Natural killer cell treated with Interleukin-12 subunit alpha and Interleukin-12 subunit beta and Interleukin-15 and Interleukin-18, amount 100 ng/mL, for 72 hours (primary cell): ENCODE measurements at regions not wholly inside any gene's neighbourhood (a gene's known extent, or its start where the extent isn't known, plus 50 kb on each side); places are given as distances from the start of the nearest gene placed in this dataset.
"Not testable (repeated sequence)": the region's sequence is repeated elsewhere in the genome, so short reads cannot be mapped to it uniquely, and the experiment has no call there.

Source experiments
- ATAC-seq, 2 donors: fragments of 150-1000 bp; cut with Tn5 transposase in 1 of 2; sonication (Bioruptor Pico), chemical (Tn5 transposase) in 1 of 2; 2 replicates each; pipeline ENCODE4 v1.10.0; 2021
- DNase-seq: peaks from one replicate; pipeline ENCODE4 v3.0.0; 2022; ENCODE audit warnings: low spot score
- H3K27ac Mint-ChIP-seq, 2 donors: 1 replicate in 1 of 2; 2 replicates in 1 of 2; pipeline ENCODE4 v1.8.0; 2022; ENCODE audit warnings: mixed read lengths in 2 of 2, mild to moderate bottlenecking in 1 of 2, moderate library complexity in 1 of 2
- H3K27me3 Mint-ChIP-seq, 2 donors: 1 replicate in 1 of 2; 2 replicates in 1 of 2; pipeline ENCODE4 v1.8.0; 2022; ENCODE audit warnings: mixed read lengths in 2 of 2
- H3K36me3 Mint-ChIP-seq: one replicate; pipeline ENCODE4 v1.8.0; 2022; ENCODE audit warnings: mixed read lengths
- H3K4me1 Mint-ChIP-seq, 2 donors: 1 replicate in 1 of 2; 2 replicates in 1 of 2; pipeline ENCODE4 v1.8.0; 2022; ENCODE audit warnings: low read depth in 2 of 2, mixed read lengths in 2 of 2, mild to moderate bottlenecking in 1 of 2
- H3K4me3 Mint-ChIP-seq: one replicate; pipeline ENCODE4 v1.8.0; 2022; ENCODE audit warnings: mixed read lengths
- H3K9me3 Mint-ChIP-seq: 2 replicates; pipeline ENCODE4 v1.8.0; 2022; ENCODE audit warnings: mixed read lengths

DNA sequence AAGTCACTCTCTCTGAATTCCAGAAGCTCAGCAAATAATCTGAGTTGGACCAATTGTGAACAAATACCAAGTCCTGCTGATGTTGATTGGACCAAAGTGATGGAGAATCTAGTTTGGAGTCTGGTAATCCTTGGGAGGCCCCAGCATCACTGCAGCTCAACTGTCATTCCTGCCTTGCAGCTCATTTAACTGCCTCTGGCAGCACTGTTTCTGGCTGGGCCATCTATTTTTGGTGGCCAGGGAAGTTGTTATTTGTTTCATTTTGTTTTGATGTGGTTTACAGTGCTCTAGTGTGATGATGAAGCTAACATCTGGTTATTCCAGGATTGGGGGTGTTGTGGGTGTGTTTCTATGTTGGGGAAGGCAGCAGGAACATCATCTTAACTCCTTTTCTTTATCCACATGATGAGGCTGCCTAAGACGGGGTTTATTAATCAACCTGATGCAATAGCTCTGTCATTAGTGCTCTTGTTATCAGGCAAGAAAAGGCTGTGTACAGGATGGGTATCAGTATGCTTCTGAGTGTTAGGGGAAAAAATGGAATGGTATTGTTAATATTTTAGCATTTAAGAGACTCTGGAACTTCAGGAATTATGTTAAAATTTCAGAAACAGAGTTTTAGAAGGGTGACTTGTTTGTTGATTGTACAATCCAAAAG is 91.7 kb upstream of the SEC22B start:
- H3K9me3 Mint-ChIP-seq, ATAC-seq, H3K4me3 Mint-ChIP-seq, H3K27me3 Mint-ChIP-seq, DNase-seq, H3K27ac Mint-ChIP-seq, H3K4me1 Mint-ChIP-seq, H3K36me3 Mint-ChIP-seq: not testable (repeated sequence)

- not testable (repeated sequence) for H3K4me1 Mint-ChIP-seq, DNase-seq, H3K4me3 Mint-ChIP-seq, H3K36me3 Mint-ChIP-seq, H3K27me3 Mint-ChIP-seq, ATAC-seq, H3K9me3 Mint-ChIP-seq, H3K27ac Mint-ChIP-seq
Measured at GRCh38 chr1:120264564-120264963, 88.2 kb upstream of the SEC22B start.

- H3K4me3 Mint-ChIP-seq, H3K36me3 Mint-ChIP-seq, H3K27ac Mint-ChIP-seq, DNase-seq, H3K27me3 Mint-ChIP-seq, ATAC-seq, H3K4me1 Mint-ChIP-seq, H3K9me3 Mint-ChIP-seq: not testable (repeated sequence)
Measured at GRCh38 chr1:120262791-120263751, 86.8 kb upstream of the SEC22B start.

DNA sequence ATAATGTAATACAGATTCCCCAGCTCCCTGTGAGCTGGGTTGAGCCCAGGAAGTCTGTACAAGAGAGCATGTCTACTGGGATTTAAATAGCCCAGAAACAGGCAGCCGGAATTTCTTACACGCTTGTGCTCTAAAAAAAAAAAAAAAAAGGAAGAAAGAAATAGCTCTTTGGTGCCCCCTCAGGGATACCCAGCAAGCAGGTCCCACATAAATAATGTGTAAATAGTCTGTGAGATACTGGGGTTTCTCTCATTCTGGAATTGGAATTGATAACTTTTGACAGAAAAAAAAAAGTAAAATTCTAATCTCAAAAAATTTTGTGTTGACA is 81.4 kb upstream of the SEC22B start:
- not testable (repeated sequence) for H3K4me1 Mint-ChIP-seq, H3K4me3 Mint-ChIP-seq, H3K27ac Mint-ChIP-seq, ATAC-seq, H3K27me3 Mint-ChIP-seq, H3K36me3 Mint-ChIP-seq, DNase-seq, H3K9me3 Mint-ChIP-seq

DNA sequence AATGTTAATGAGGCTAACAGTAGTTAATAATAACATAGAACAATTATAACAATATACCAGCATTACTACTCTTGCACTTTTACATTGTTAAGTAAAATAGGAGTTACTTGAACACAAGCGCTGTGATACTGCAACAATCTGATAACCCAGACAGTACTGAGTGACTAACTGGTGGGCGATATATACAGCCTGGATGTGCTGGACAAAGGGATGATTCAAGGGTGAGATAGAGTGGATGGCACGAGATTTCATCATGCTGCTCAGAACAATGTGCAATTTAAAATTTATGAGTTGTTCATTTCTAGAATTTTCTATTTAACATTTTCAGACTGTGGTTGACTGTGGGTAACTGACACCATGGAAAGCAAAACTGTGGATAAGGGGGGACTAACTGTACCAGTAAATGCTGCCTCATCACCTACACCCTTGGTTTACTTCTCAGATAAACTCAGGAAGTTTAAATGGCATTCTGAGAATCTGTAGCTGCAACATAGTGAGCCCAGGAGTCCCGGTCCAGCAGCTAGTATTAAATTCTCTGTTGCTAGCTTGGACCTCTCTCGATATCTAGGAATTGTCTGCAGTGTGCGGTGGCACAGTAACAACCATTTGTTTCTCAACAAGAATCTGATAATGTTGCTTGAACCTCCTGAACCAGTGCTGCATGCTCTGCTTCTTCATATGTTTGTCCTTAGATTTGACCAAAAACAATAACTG is 80.9 kb upstream of the SEC22B start:
- not testable (repeated sequence) for H3K4me1 Mint-ChIP-seq, H3K27ac Mint-ChIP-seq, H3K36me3 Mint-ChIP-seq, H3K4me3 Mint-ChIP-seq, DNase-seq, H3K27me3 Mint-ChIP-seq, H3K9me3 Mint-ChIP-seq
- peak; percentile 56 to 61 for ATAC-seq

GRCh38 chr1:120250756-120251155 is 74.4 kb upstream of the SEC22B start:
- H3K27ac Mint-ChIP-seq, H3K9me3 Mint-ChIP-seq, ATAC-seq, H3K4me3 Mint-ChIP-seq, H3K36me3 Mint-ChIP-seq, H3K4me1 Mint-ChIP-seq, H3K27me3 Mint-ChIP-seq, DNase-seq: not testable (repeated sequence)

DNA sequence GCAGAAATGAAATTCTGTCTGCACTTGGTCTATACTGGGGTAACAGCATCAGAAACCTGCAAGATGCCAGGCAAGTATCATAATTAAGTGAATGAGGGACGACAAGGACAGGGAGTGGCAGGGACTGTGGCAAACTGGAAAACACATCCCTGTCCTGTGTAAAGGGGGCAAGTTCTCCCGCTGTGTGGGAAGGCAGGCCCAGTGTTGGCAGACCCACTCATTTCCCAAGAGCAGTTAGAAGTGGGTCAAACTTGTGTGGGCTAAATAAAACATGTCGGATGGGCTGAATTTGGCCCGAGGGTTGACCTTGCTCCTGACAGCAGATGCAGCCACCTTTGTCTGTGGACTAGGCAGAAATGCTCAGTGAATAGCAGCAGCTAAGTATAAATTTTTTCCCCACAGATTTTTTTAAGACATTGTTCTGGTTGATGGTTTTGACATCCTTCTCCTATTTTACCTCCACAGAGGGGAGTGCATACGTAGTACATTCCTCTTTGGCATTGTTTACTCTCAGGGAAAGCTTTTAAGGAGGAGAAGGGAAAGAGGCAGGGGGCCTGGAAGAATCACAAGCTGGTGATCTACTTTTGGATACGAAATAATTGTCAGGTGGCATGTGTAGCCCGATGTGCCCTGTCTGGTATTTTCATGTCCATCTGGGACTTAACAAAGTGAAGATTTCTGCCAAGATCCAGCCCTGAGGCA is 72.6 kb upstream of the SEC22B start:
- H3K4me1 Mint-ChIP-seq, H3K4me3 Mint-ChIP-seq, DNase-seq, ATAC-seq, H3K36me3 Mint-ChIP-seq, H3K27ac Mint-ChIP-seq, H3K27me3 Mint-ChIP-seq, H3K9me3 Mint-ChIP-seq: not testable (repeated sequence)

- not testable (repeated sequence) for H3K36me3 Mint-ChIP-seq, H3K4me1 Mint-ChIP-seq, H3K9me3 Mint-ChIP-seq, DNase-seq, H3K27ac Mint-ChIP-seq, H3K4me3 Mint-ChIP-seq, ATAC-seq, H3K27me3 Mint-ChIP-seq
Measured at GRCh38 chr1:120248203-120248602, 71.9 kb upstream of the SEC22B start.

- H3K27me3 Mint-ChIP-seq, DNase-seq, H3K4me1 Mint-ChIP-seq, H3K27ac Mint-ChIP-seq, H3K4me3 Mint-ChIP-seq, ATAC-seq, H3K9me3 Mint-ChIP-seq, H3K36me3 Mint-ChIP-seq: not testable (repeated sequence)
Measured at GRCh38 chr1:120243867-120244266, 67.5 kb upstream of the SEC22B start.

DNA sequence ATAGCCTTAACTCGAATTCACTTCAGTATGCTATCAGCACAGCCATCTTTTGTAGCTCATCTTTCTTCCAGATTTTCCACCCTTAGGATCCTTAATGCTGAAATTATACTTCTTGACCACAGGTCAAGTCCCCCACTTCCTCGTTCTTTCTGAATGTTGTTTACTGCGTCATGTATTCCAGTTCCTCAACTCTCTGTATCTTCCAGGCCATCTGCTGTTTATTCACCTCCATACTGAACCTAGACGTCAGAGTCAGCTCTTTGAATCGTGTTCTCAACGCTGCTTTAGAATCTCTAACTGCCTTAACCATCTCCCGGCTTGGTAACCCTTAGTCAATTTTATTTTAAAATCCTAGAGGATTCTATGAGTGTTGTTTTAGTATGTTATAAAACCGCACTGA is 66.3 kb upstream of the SEC22B start:
- not testable (repeated sequence) for H3K4me1 Mint-ChIP-seq, H3K36me3 Mint-ChIP-seq, H3K9me3 Mint-ChIP-seq, H3K27me3 Mint-ChIP-seq, H3K27ac Mint-ChIP-seq, DNase-seq, H3K4me3 Mint-ChIP-seq, ATAC-seq

DNA sequence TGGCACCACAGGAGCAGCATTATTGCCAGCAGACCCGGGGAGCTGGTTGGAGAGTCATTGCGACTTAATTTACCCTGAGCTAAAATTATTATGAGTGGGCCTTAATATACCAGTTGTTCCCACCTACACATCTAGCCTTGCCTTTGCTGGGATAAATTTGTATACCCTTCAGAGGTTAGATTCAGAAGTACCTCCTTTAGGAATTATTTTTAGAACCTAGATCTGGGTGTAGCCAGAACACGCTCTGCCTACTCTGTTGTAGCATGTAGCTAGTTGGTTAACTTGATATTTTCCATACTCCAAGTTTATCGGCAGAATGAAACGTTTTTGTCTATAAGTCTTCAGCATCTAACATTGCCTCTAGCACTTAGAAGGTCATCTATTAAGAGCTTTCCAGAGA is 65.5 kb upstream of the SEC22B start:
- not testable (repeated sequence) for H3K9me3 Mint-ChIP-seq

GRCh38 chr1:120240181-120240580 is 63.9 kb upstream of the SEC22B start:
- H3K4me3 Mint-ChIP-seq, H3K27me3 Mint-ChIP-seq, H3K27ac Mint-ChIP-seq, DNase-seq, H3K4me1 Mint-ChIP-seq, H3K9me3 Mint-ChIP-seq, ATAC-seq, H3K36me3 Mint-ChIP-seq: not testable (repeated sequence)

More for the DNA sequence above, 65.5 kb upstream of the SEC22B start:
- not testable (repeated sequence) for DNase-seq, H3K36me3 Mint-ChIP-seq, H3K4me1 Mint-ChIP-seq, ATAC-seq, H3K27me3 Mint-ChIP-seq, H3K4me3 Mint-ChIP-seq, H3K27ac Mint-ChIP-seq

DNA sequence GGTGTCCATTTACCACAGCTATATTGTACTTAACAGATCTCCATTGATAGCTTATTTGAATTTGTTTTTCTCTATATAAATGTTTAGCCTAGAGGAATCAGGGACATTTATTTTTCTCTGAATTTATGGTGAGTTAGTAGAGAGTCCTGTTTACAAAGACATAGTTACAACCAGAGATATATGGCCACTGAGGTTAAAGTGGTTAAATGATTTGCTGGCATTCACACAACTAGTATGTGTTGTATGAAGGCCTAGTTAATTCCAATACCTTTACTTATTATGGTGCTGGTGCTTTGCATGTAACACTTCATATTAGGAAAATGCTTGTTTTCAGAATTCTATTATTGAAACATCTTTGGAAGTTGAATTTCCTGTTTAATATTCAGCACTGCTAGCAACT is 63.0 kb upstream of the SEC22B start:
- H3K27ac Mint-ChIP-seq, ATAC-seq, H3K27me3 Mint-ChIP-seq, H3K36me3 Mint-ChIP-seq, DNase-seq, H3K4me3 Mint-ChIP-seq, H3K9me3 Mint-ChIP-seq, H3K4me1 Mint-ChIP-seq: not testable (repeated sequence)

DNA sequence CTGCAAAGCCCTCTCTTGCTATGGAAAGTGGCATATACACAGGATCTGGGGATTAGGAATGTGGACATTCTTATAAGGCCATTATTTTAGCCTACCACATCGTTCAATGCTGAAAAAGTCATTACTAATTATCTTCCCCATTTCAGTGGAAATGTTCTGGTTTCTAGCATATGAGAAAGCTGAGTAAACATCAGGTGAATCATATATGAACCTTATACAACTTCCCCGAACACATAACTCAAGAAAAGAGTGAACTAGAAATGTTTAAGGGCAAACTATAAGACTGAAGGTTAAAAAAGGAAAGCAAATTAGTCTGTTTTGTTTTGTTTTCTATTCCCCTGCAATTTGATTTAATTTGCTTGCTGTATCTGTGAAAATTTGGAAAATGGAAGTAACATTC is 62.5 kb upstream of the SEC22B start:
- H3K27me3 Mint-ChIP-seq, H3K27ac Mint-ChIP-seq, H3K4me3 Mint-ChIP-seq, ATAC-seq, H3K36me3 Mint-ChIP-seq, H3K4me1 Mint-ChIP-seq, H3K9me3 Mint-ChIP-seq, DNase-seq: not testable (repeated sequence)
